ENCODE measurements at regions not wholly inside any gene's neighbourhood (a gene's known extent, or its start where the extent isn't known, plus 50 kb on each side); places are given as distances from the start of the nearest gene placed in this dataset.

GRCh38 chr1:73576083-73576482 is 621.9 kb downstream of the LRRIQ3 start:
- no peak overlapping the region for H3K27ac ChIP-seq
- DNase-seq (no peak), ATAC-seq (no peak), FAIRE-seq (no peak)
- H3K27me3 ChIP-seq, result no peaks in the 10 kb centered on the region
- no peaks in the 10 kb centered on the region for H3K4me1 ChIP-seq
- H3K9me3 ChIP-seq, result no peaks in the 10 kb centered on the region
- TF ChIP-seq CTCF (IDR thresholded peaks at IDR 0.05), result no peak
- H3K36me3 ChIP-seq, result no peaks in the 10 kb centered on the region
- WGBS, 2 donors, result 43 to 44% methylated on average over 2 of the region's 2 CpGs
- H3K4me3 ChIP-seq, result no peak overlapping the region
- intact Hi-C loops (cut with DNase I), result no loop called here

GRCh38 chr1:73564294-73564693 is 633.7 kb downstream of the LRRIQ3 start:
- FAIRE-seq (no peak), ATAC-seq (no peak), DNase-seq (no peak)
- H3K36me3 ChIP-seq, result no peaks in the 10 kb centered on the region
- no peak overlapping the region for H3K27ac ChIP-seq
- no peaks in the 10 kb centered on the region for H3K4me1 ChIP-seq
- no peaks in the 10 kb centered on the region for H3K9me3 ChIP-seq
- 35 to 40% methylated on average over 4 of the region's 4 CpGs for WGBS, 2 donors
- TF ChIP-seq CTCF (IDR thresholded peaks at IDR 0.05), result no peak
- no peaks in the 10 kb centered on the region for H3K27me3 ChIP-seq
- no peak overlapping the region for H3K4me3 ChIP-seq
- intact Hi-C loops (cut with DNase I), result no loop called here

GRCh38 chr1:73556270-73556669 is 641.7 kb downstream of the LRRIQ3 start:
- Histone ChIP-seq H3K4me3 (no peak overlapping the region), H3K27me3 (no peaks in the 10 kb centered on the region), H3K9me3 (no peaks in the 10 kb centered on the region), H3K4me1 (no peaks in the 10 kb centered on the region), H3K36me3 (no peaks in the 10 kb centered on the region), H3K27ac (no peak overlapping the region)
- intact Hi-C loops (cut with DNase I), result no loop called here
- no peak for TF ChIP-seq CTCF (IDR thresholded peaks at IDR 0.05)
- DNase-seq, result no peak
- FAIRE-seq, result no peak
- ATAC-seq, result no peak

GRCh38 chr1:73537400-73537799 is 660.6 kb downstream of the LRRIQ3 start:
- Histone ChIP-seq H3K9me3 (no peaks in the 10 kb centered on the region), H3K4me3 (no peak overlapping the region), H3K27me3 (no peaks in the 10 kb centered on the region), H3K36me3 (no peaks in the 10 kb centered on the region), H3K4me1 (no peaks in the 10 kb centered on the region), H3K27ac (no peak overlapping the region)
- FAIRE-seq (no peak), ATAC-seq (no peak), DNase-seq (peak in 1 of 6 donors; percentile 27)
- 67 to 100% methylated on average over 1 of the region's 1 CpG for WGBS, 2 donors
- intact Hi-C loops (cut with DNase I), result no loop called here
- TF ChIP-seq CTCF (IDR thresholded peaks at IDR 0.05), result no peak

GRCh38 chr1:73517603-73518191 is 680.3 kb downstream of the LRRIQ3 start:
- intact Hi-C loops (cut with DNase I), result no loop called here
- Histone ChIP-seq H3K4me3 (no peak overlapping the region), H3K36me3 (no peaks in the 10 kb centered on the region), H3K9me3 (no peaks in the 10 kb centered on the region), H3K4me1 (no peaks in the 10 kb centered on the region), H3K27me3 (no peaks in the 10 kb centered on the region), H3K27ac (no peak overlapping the region)
- no peak for ATAC-seq
- no peak for FAIRE-seq
- 57 to 69% methylated on average over 3 of the region's 3 CpGs for WGBS, 2 donors
- no peak for DNase-seq
- no peak for TF ChIP-seq CTCF (IDR thresholded peaks at IDR 0.05)

Data from pancreas (tissue), 10 donors.